Thyroid gland (tissue), 4 donors: ENCODE measurements at regions not wholly inside any gene's neighbourhood (a gene's known extent, or its start where the extent isn't known, plus 50 kb on each side); places are given as distances from the start of the nearest gene placed in this dataset.

ENCODE experiments used
- DNase-seq, 2 donors: peaks; one replicate each; pipeline ENCODE4 v3.0.0-alpha.2; 2019
- H3K27ac ChIP-seq, 3 donors: fragments of 200-600 bp; sonication (generic); 1 replicate in 2 of 3; 2 replicates in 1 of 3; pipeline ENCODE4 v1.5.1; 2016 to 2019; ENCODE audit warnings: mild to moderate bottlenecking in 1 of 3, moderate library complexity in 1 of 3
- H3K27me3 ChIP-seq: fragments of 200-600 bp; sonication (generic); one replicate; pipeline ENCODE4 v1.5.1; 2019
- H3K36me3 ChIP-seq, 2 donors: fragments of 200-600 bp; sonication (generic); one replicate each; pipeline ENCODE4 v1.5.1; 2016 to 2019
- H3K4me1 ChIP-seq, 2 donors: fragments of 200-600 bp; sonication (generic); one replicate each; pipeline ENCODE4 v1.5.1; 2017 to 2019
- H3K4me3 ChIP-seq, 3 donors: fragments of 200-600 bp; sonication (generic); replicated peaks in 1 of 3; 1 replicate in 2 of 3; 2 replicates in 1 of 3; pipeline ENCODE4 v1.5.1; 2016; ENCODE audit warnings: mild to moderate bottlenecking in 1 of 3
- H3K9me3 ChIP-seq: fragments of 200-600 bp; sonication (generic); one replicate; pipeline ENCODE4 v1.5.1; 2017
- CTCF ChIP-seq, 6 experiments: fragments of 200-600 bp in 3 of 6; fragments of 450-650 bp in 3 of 6; sonication (generic) in 3 of 6; IDR thresholded peaks; one replicate each; pipeline ENCODE4 v1.5.1; 2016 to 2019; ENCODE audit warnings: antibody characterized with exemption in 6 of 6, mild to moderate bottlenecking in 2 of 6, inconsistent platforms in 1 of 6, moderate library complexity in 1 of 6
- POLR2A ChIP-seq, 2 donors: fragments of 450-650 bp; IDR thresholded peaks; one replicate each; pipeline ENCODE4 v1.6.1; 2017; ENCODE audit warnings: antibody characterized with exemption in 2 of 2, mild to moderate bottlenecking in 2 of 2, moderate library complexity in 1 of 2
- whole genome bisulfite sequencing, 2 donors: methylation state at CpG; one replicate each; pipeline ENCODE4 v1.1.5; 2017; 5-methylcytosine and 5-hydroxymethylcytosine counted together
- intact Hi-C: fragments of 100-400 bp; cut with DNase I; formaldehyde crosslinking; loops from one replicate; pipeline ENCODE4 v1.15.1; 2023

GRCh38 chr10:108521827-108522492 is 1357.5 kb upstream of the SORCS1 start:
- WGBS, 2 donors = 45 to 54% methylated on average over 8 of the region's 8 CpGs
- Histone ChIP-seq H3K27ac (no peak overlapping the region), H3K9me3 (no peaks in the 10 kb centered on the region)

GRCh38 chr10:108515821-108516220 is 1351.3 kb upstream of the SORCS1 start:
- no peak for DNase-seq
- Histone ChIP-seq H3K27me3 (no peaks in the 10 kb centered on the region), H3K36me3 (no peaks in the 10 kb centered on the region), H3K4me1 (no peaks in the 10 kb centered on the region), H3K27ac (no peak overlapping the region), H3K4me3 (no peak overlapping the region), H3K9me3 (no peaks in the 10 kb centered on the region)
- 84 to 91% methylated on average over 2 of the region's 2 CpGs for WGBS, 2 donors
- no peak for TF ChIP-seq CTCF (IDR thresholded peaks at IDR 0.05)
- intact Hi-C loops = no loop called here

More at GRCh38 chr10:108521827-108522492, 1357.5 kb upstream of the SORCS1 start:
- Histone ChIP-seq H3K27me3 (no peaks in the 10 kb centered on the region), H3K36me3 (no peaks in the 10 kb centered on the region), H3K4me3 (no peak overlapping the region), H3K4me1 (no peaks in the 10 kb centered on the region)
- TF ChIP-seq POLR2A (IDR thresholded peaks at IDR 0.05) (no peak), CTCF (IDR thresholded peaks at IDR 0.05) (no peak)
- intact Hi-C loops = no loop called here
- no peak for DNase-seq

- TF ChIP-seq CTCF (IDR thresholded peaks at IDR 0.05) (no peak), POLR2A (IDR thresholded peaks at IDR 0.05) (no peak)
- WGBS, 2 donors = 72 to 77% methylated on average over 3 of the region's 3 CpGs
- H3K36me3 ChIP-seq = no peaks in the 10 kb centered on the region
- H3K9me3 ChIP-seq = no peaks in the 10 kb centered on the region
- H3K4me1 ChIP-seq = no peaks in the 10 kb centered on the region
- no peak for DNase-seq
- no peaks in the 10 kb centered on the region for H3K27me3 ChIP-seq
- no peak overlapping the region for H3K27ac ChIP-seq
- no peak overlapping the region for H3K4me3 ChIP-seq
- intact Hi-C loops = no loop called here
These were observed 1335.9 kb upstream of the SORCS1 start for GRCh38 chr10:108500396-108500795.

GRCh38 chr10:108496106-108496505 is 1331.6 kb upstream of the SORCS1 start:
- TF ChIP-seq POLR2A (IDR thresholded peaks at IDR 0.05) (no peak), CTCF (IDR thresholded peaks at IDR 0.05) (no peak)
- Histone ChIP-seq H3K4me3 (no peak overlapping the region), H3K4me1 (no peaks in the 10 kb centered on the region), H3K27ac (no peak overlapping the region), H3K9me3 (no peaks in the 10 kb centered on the region), H3K36me3 (no peaks in the 10 kb centered on the region), H3K27me3 (no peaks in the 10 kb centered on the region)
- DNase-seq = no peak
- intact Hi-C loops = no loop called here

- Histone ChIP-seq H3K27me3 (no peaks in the 10 kb centered on the region), H3K27ac (no peak overlapping the region), H3K4me3 (no peak overlapping the region), H3K4me1 (no peaks in the 10 kb centered on the region), H3K36me3 (no peaks in the 10 kb centered on the region), H3K9me3 (no peaks in the 10 kb centered on the region)
- TF ChIP-seq POLR2A (IDR thresholded peaks at IDR 0.05) = no peak
- TF ChIP-seq CTCF (IDR thresholded peaks at IDR 0.05) = no peak
- intact Hi-C loops = no loop called here
- 42% methylated on average over 1 of the region's 1 CpG for WGBS, 2 donors
- DNase-seq = no peak
These were observed 1326.4 kb upstream of the SORCS1 start for GRCh38 chr10:108490944-108491343.
